GM18873 (cell line): ENCODE measurements at regions not wholly inside any gene's neighbourhood (a gene's known extent, or its start where the extent isn't known, plus 50 kb on each side); places are given as distances from the start of the nearest gene placed in this dataset.

Experiments used
- ATAC-seq: cut with Tn5 transposase; IDR thresholded peaks from one replicate; pipeline ENCODE4 v1.9.1; 2021; ENCODE audit warnings: mild to moderate bottlenecking, moderate library complexity, moderate number of reproducible peaks; ENCODE audit not compliant: unreplicated experiment, low FRiP score

DNA sequence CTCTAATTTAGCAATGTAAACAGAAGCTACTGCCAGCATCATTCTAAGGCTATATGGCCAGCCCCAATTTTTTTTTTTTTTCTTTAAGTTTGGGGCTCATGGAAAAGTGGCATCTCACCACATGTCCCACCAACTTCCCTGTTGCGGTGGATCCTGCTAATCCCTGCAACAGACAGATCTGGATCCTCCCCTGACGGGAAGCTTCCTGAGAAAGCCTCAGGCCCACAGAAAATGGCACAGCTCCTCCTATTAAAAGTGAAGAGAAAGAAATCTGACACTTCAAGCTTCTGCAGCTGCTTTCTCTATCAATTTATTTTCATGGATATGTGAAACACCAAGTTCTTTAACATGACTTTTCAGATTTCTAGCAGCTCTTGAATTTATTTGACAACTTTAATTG is 433.8 kb upstream of the DCN start:
- no peak for ATAC-seq

GRCh38 chr12:91613223-91613779 is 430.7 kb upstream of the DCN start:
- ATAC-seq, result no peak

GRCh38 chr12:91610561-91610960 is 427.9 kb upstream of the DCN start:
- ATAC-seq, result no peak

DNA sequence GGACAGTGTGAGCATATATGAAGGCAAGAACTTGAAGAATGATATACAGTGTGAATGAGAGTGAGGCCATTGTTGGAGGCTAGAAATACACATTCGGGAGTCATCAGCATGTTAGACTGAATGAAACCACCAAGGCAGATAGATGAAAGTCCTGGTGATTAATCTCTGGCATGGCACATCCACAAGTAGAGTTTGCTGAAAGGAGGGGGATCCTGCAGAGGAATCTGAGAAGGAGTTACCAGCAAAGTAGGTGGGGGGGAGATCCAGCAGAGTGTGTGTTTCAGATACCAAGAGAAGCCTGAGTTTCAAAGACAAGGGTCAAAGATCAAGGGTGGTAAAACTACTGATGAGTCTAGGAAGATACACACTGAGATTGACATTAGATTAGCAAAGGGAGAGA is 426.7 kb upstream of the DCN start:
- ATAC-seq, result no peak

DNA sequence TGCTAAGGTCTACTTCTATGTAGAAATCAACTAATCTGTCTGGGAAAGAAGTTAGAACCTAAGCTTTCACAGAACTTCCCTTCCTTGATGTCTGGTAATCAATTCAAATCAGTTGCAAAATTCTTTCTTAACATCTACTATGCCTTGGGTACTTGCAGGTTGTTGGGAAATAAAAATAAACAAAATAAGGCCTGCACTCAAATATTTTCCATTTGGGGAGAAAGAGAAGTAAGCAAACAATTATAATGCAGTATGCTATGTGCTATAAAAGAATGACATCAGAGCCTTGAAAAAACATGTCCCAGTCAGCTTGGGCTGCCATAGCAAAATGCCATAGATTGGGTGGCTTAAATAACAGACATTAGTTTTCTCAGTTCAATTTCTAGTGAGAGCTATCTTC is 425.9 kb upstream of the DCN start:
- no peak for ATAC-seq

GRCh38 chr12:91606662-91607377 is 424.2 kb upstream of the DCN start:
- ATAC-seq, result no peak

DNA sequence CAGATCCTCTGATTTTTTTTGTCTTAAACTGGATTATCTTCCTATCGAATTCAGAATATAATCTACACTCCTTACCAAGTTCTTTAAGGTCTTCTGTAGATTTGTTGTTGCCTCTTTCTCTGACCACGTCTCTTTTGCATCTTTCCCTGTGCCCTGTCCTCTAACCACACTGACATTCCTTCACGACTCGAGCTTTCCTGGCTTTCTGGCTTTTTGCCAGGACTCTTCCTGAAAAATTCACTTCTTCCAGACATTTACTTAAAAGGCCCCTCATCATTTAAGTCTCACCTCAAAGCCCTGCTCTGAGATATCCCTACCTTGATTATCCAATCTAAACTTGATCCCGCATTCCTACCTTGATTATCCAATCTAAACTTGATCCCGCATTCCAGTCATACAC is 422.3 kb upstream of the DCN start:
- no peak for ATAC-seq

- no peak for ATAC-seq
Measured at GRCh38 chr12:91603060-91603459, 420.4 kb upstream of the DCN start.

- ATAC-seq, result no peak
Measured at GRCh38 chr12:91601054-91601453, 418.4 kb upstream of the DCN start.

- no peak for ATAC-seq
Measured at GRCh38 chr12:91594715-91595114, 412.1 kb upstream of the DCN start.

- no peak for ATAC-seq
Measured at GRCh38 chr12:91591639-91591987, 409.0 kb upstream of the DCN start.

- ATAC-seq, result no peak
Measured at GRCh38 chr12:91590966-91591638, 408.5 kb upstream of the DCN start.

- no peak for ATAC-seq
Measured at GRCh38 chr12:91588874-91589454, 406.3 kb upstream of the DCN start.

DNA sequence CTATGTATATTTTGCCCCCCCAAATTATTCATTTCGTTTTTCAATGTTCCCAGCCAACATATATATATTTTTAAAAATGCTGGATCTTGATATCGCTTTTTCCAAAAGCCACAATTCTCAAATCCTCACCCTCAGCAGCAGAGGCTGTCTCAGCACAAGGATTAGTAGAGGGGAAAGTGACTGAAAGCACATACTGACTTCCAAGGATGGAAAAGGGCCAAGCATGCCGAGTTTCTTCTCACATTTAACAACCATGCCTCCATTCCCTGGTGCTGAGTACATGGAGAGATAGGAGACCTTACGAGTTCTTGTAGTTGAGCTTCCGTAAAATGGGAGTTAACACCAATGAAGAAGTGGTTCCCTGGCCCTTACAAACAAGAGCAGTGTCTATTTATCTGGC is 403.4 kb upstream of the DCN start:
- no peak for ATAC-seq

GRCh38 chr12:91582811-91583210 is 400.2 kb upstream of the DCN start:
- ATAC-seq, result no peak

- no peak for ATAC-seq
Measured at GRCh38 chr12:91579516-91580263, 397.1 kb upstream of the DCN start.

DNA sequence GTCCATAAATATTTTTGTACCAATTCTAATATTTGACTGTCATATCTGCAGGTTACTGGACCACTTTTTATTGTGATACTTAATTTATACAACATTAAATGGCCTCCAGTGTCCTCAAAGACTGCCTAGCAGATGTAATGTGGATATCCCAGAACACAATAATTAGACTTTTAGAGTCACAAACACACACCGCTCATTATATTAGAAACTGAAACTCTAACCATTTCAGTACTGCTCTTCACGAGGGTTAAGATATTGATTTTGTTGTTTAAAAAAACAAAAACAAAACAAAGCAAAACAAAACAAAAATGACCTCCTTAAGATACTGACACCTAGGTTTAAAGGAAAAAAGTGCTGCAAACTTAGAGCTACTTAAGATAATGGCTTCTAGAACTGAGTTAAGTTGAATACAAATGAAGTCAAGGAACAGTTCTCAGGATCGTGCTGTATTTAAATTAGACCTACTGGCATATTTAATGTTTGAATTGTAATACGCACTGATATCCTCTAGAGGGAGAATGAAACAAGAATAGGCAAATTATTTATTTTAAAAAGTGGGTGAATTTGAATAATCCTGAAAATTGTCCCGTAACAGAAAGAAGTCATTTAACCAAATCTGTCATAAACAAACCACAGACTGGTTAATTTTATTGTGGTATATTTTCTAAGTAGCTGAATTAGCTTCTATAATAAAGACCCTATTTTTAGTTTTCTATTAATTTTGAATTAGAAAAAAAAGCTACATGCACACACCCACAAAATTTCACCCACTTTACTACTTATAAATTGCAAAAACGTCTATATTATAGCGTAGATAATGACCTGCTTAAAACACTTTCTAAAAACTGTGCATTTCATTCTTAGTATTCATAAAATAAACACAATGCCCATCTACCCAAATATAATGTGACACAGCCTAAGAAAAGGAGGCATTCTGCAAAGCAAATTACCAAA is 395.2 kb upstream of the DCN start:
- ATAC-seq, result peak; percentile 64

- ATAC-seq, result no peak
Measured at GRCh38 chr12:91576432-91576831, 393.8 kb upstream of the DCN start.

GRCh38 chr12:91575630-91576029 is 393.0 kb upstream of the DCN start:
- no peak for ATAC-seq

- no peak for ATAC-seq
Measured at GRCh38 chr12:91574975-91575374, 392.4 kb upstream of the DCN start.
